ENCODE measurements at regions not wholly inside any gene's neighbourhood (a gene's known extent, or its start where the extent isn't known, plus 50 kb on each side); places are given as distances from the start of the nearest gene placed in this dataset.

DNA sequence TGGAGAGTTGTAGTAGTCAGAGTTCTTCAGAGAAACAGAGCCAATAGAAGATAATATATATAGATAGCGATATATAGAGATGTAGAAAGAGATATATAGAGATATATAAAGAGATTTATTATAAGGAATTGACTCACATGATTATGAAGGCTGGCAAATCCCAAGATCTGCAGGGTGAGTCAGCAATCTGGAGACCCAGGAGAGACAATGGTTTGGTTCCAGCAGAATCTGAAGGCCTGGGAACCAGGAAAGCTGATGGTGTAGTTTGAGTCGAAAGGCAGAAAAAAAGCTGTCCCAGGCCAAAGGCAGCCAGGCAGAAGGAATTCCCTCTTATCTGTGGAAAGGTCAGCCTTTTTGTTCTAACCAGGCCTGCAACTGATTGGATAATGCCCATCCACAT is 194.1 kb downstream of the NUFIP1 start:
- Histone ChIP-seq H3K9ac (ENCODE audit: control insufficient read depth, extremely low read depth, insufficient read depth, low read length) (no peak overlapping the region), H3K4me2 (ENCODE audit: control insufficient read depth, extremely low read depth, insufficient read depth, low read depth, low read length) (no peak overlapping the region), H4K20me1 (ENCODE audit: control insufficient read depth, extremely low read depth, insufficient read depth, low read length) (no peaks in the 10 kb centered on the region), H3K9me1 (ENCODE audit: control insufficient read depth, extremely low read depth, insufficient read depth, low read length) (no peaks in the 10 kb centered on the region), H3K27ac (ENCODE audit: control insufficient read depth, insufficient read depth, low read length) (no peak overlapping the region), H2AFZ (ENCODE audit: control insufficient read depth, low read length) (no peak overlapping the region), H3K4me3 (ENCODE audit: control insufficient read depth in 2 of 3, extremely low read depth in 1 of 3, insufficient read depth in 2 of 3, low read depth in 1 of 3, low read length in 3 of 3) (no peak overlapping the region), H3K79me2 (ENCODE audit: control insufficient read depth, insufficient read depth, low read length) (no peaks in the 10 kb centered on the region), H3K36me3 (ENCODE audit: control insufficient read depth in 2 of 2, extremely low read depth in 1 of 2, insufficient read depth in 2 of 2, low read length in 2 of 2) (no peaks in the 10 kb centered on the region), H3K4me1 (ENCODE audit: control insufficient read depth, extremely low read depth, insufficient read depth, low read length) (peaks cover 7% of the 10 kb centered on the region), H3K9me3 (ENCODE audit: control insufficient read depth, low read depth, low read length) (no peaks in the 10 kb centered on the region), H3K27me3 (ENCODE audit: control insufficient read depth, extremely low read depth, insufficient read depth, low read length) (no peaks in the 10 kb centered on the region)
- FAIRE-seq (no peak), DNase-seq (ENCODE audit: low read depth, low spot score) (no peak)
- TF ChIP-seq EZH2 (IDR thresholded peaks at IDR 0.05; ENCODE audit: low read length): no peak
- TF ChIP-seq, protein P1, sequence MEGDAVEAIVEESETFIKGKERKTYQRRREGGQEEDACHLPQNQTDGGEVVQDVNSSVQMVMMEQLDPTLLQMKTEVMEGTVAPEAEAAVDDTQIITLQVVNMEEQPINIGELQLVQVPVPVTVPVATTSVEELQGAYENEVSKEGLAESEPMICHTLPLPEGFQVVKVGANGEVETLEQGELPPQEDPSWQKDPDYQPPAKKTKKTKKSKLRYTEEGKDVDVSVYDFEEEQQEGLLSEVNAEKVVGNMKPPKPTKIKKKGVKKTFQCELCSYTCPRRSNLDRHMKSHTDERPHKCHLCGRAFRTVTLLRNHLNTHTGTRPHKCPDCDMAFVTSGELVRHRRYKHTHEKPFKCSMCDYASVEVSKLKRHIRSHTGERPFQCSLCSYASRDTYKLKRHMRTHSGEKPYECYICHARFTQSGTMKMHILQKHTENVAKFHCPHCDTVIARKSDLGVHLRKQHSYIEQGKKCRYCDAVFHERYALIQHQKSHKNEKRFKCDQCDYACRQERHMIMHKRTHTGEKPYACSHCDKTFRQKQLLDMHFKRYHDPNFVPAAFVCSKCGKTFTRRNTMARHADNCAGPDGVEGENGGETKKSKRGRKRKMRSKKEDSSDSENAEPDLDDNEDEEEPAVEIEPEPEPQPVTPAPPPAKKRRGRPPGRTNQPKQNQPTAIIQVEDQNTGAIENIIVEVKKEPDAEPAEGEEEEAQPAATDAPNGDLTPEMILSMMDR (optimal IDR thresholded peaks at IDR 0.05 in 1 of 3, IDR thresholded peaks at IDR 0.05 in 1 of 3, conservative IDR thresholded peaks at IDR 0.05 in 1 of 3; ENCODE audit: extremely low read depth in 1 of 3, insufficient read depth in 2 of 3, low read length in 3 of 3): no peak
- dilution Hi-C loops (cut with MboI; ENCODE audit: extremely low pct_ligation_motif_present, low sequenced_read_pairs): no loop called here

DNA sequence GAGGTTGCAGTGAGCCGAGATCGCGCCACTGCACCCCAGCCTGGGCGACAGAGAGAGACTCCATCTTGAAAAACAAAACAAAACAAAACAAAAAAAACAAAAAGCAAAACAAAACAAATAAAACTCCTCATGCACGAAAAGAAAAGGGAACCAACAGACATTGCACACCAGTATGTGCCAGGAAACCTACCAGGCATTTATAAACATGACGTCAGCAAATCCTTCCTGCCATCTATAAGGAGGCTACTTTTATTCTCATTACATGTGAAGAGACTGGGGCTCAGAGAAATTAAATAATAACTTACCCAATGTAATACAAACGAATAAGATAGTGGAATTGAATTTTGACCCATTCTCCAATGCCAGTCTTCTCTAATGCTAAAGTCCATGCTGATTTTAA is 197.2 kb downstream of the NUFIP1 start:
- Histone ChIP-seq H3K27me3 (ENCODE audit: control insufficient read depth, extremely low read depth, insufficient read depth, low read length) (no peaks in the 10 kb centered on the region), H2AFZ (ENCODE audit: control insufficient read depth, low read length) (no peak overlapping the region), H3K4me2 (ENCODE audit: control insufficient read depth, extremely low read depth, insufficient read depth, low read depth, low read length) (no peak overlapping the region), H3K9me3 (ENCODE audit: control insufficient read depth, low read depth, low read length) (no peaks in the 10 kb centered on the region), H3K9me1 (ENCODE audit: control insufficient read depth, extremely low read depth, insufficient read depth, low read length) (no peaks in the 10 kb centered on the region), H3K36me3 (ENCODE audit: control insufficient read depth in 2 of 2, extremely low read depth in 1 of 2, insufficient read depth in 2 of 2, low read length in 2 of 2) (no peaks in the 10 kb centered on the region), H3K4me1 (ENCODE audit: control insufficient read depth, extremely low read depth, insufficient read depth, low read length) (peaks cover 10% of the 10 kb centered on the region), H3K27ac (ENCODE audit: control insufficient read depth, insufficient read depth, low read length) (no peak overlapping the region), H3K9ac (ENCODE audit: control insufficient read depth, extremely low read depth, insufficient read depth, low read length) (no peak overlapping the region), H4K20me1 (ENCODE audit: control insufficient read depth, extremely low read depth, insufficient read depth, low read length) (no peaks in the 10 kb centered on the region), H3K4me3 (ENCODE audit: control insufficient read depth in 2 of 3, extremely low read depth in 1 of 3, insufficient read depth in 2 of 3, low read depth in 1 of 3, low read length in 3 of 3) (no peak overlapping the region), H3K79me2 (ENCODE audit: control insufficient read depth, insufficient read depth, low read length) (no peaks in the 10 kb centered on the region)
- DNase-seq (ENCODE audit: low read depth, low spot score) (no peak), FAIRE-seq (no peak)
- dilution Hi-C loops (cut with MboI; ENCODE audit: extremely low pct_ligation_motif_present, low sequenced_read_pairs): no loop called here
- TF ChIP-seq, protein P1 (optimal IDR thresholded peaks at IDR 0.05 in 1 of 3, IDR thresholded peaks at IDR 0.05 in 1 of 3, conservative IDR thresholded peaks at IDR 0.05 in 1 of 3; ENCODE audit: extremely low read depth in 1 of 3, insufficient read depth in 2 of 3, low read length in 3 of 3): no peak
- TF ChIP-seq EZH2 (IDR thresholded peaks at IDR 0.05; ENCODE audit: low read length): no peak

All from keratinocyte (primary cell).